H1 (cell line): ENCODE measurements at regions not wholly inside any gene's neighbourhood (a gene's known extent, or its start where the extent isn't known, plus 50 kb on each side); places are given as distances from the start of the nearest gene placed in this dataset.

ENCODE experiments used
- CTCF ChIA-PET: fragments of 300-600 bp; sonication (Branson Sonifier 250); formaldehyde crosslinking; loops from one replicate; lab custom pipeline; 2021; ENCODE audit not compliant: partially characterized antibody; lab: Charles Lee
- POLR2A ChIA-PET: fragments of 300-600 bp; sonication (Branson Sonifier 250); formaldehyde crosslinking; loops from one replicate; lab custom pipeline; 2021; ENCODE audit warnings: inconsistent platforms; ENCODE audit not compliant: partially characterized antibody; lab: Charles Lee
- DNase-seq, 2 experiments: peaks; one replicate each; pipeline versions ENCODE4 v3.0.0 to v3.0.0-alpha.2; 2010 to 2022; ENCODE audit warnings: low spot score in 2 of 2, low read depth in 1 of 2, mixed read lengths in 1 of 2
- FAIRE-seq: peaks from 2 replicates; lab custom pipeline; 2011; peaks lifted over from hg19 to GRCh38; lab: Jason Lieb, UNC
- H2AFZ ChIP-seq: 2 replicates; pipeline ENCODE4 v1.8.1; 2012; ENCODE audit warnings: low read length, inconsistent platforms
- H2AK5ac ChIP-seq: 2 replicates; pipeline ENCODE4 v1.6.1; 2013; ENCODE audit warnings: low read depth, low read length
- H2BK120ac ChIP-seq: replicated peaks from 2 replicates; pipeline ENCODE3; 2013; ENCODE audit warnings: low read depth, low read length, inconsistent platforms
- H2BK12ac ChIP-seq: 2 replicates; pipeline ENCODE4 v1.6.1; 2013; ENCODE audit warnings: low read depth, low read length
- H2BK15ac ChIP-seq: 2 replicates; pipeline ENCODE4 v1.6.1; 2013; ENCODE audit warnings: low read length
- H2BK20ac ChIP-seq: 2 replicates; pipeline ENCODE4 v1.6.1; 2013; ENCODE audit warnings: low read length
- H2BK5ac ChIP-seq: 2 replicates; pipeline ENCODE4 v1.6.1; 2013; ENCODE audit warnings: low read depth, low read length
- H3K14ac ChIP-seq: 2 replicates; pipeline ENCODE4 v1.6.1; 2013; ENCODE audit warnings: inconsistent platforms; ENCODE audit not compliant: insufficient read length
- H3K18ac ChIP-seq: 2 replicates; pipeline ENCODE4 v1.6.1; 2013; ENCODE audit warnings: low read length; ENCODE audit errors: extremely low read depth
- H3K23ac ChIP-seq: 2 replicates; pipeline ENCODE4 v1.6.1; 2013; ENCODE audit warnings: inconsistent platforms; ENCODE audit not compliant: insufficient read length
- H3K23me2 ChIP-seq: 2 replicates; pipeline ENCODE4 v1.6.1; 2013; ENCODE audit warnings: low read depth, low read length
- H3K27ac ChIP-seq: 2 replicates; pipeline ENCODE4 v1.6.1; 2011; ENCODE audit warnings: low read depth, low read length, inconsistent platforms
- H3K27me3 ChIP-seq, 4 experiments: replicated peaks in 1 of 4; 1 replicate in 1 of 4; 2 replicates in 3 of 4; pipeline versions ENCODE4 v1.6.1 to v1.8.1; 2011 to 2013; ENCODE audit warnings: low read length in 3 of 4, mild to moderate bottlenecking in 3 of 4, inconsistent platforms in 2 of 4, mixed read lengths in 2 of 4, moderate library complexity in 1 of 4; ENCODE audit not compliant: control insufficient read depth in 3 of 4, insufficient read depth in 3 of 4; ENCODE audit errors: extremely low read depth in 1 of 4
- H3K36me3 ChIP-seq, 4 experiments: 2 replicates each; pipeline versions ENCODE4 v1.6.1 to v1.8.1; 2011 to 2013; ENCODE audit warnings: mild to moderate bottlenecking in 4 of 4, low read length in 3 of 4, moderate library complexity in 2 of 4, control low read depth in 1 of 4, inconsistent platforms in 1 of 4; ENCODE audit not compliant: insufficient read depth in 4 of 4, control insufficient read depth in 2 of 4
- H3K4ac ChIP-seq: replicated peaks from 2 replicates; pipeline ENCODE3; 2013; ENCODE audit warnings: low read length, low read depth, mixed read lengths, inconsistent platforms; ENCODE audit not compliant: insufficient read length
- H3K4me1 ChIP-seq, 4 experiments: replicated peaks in 1 of 4; 1 replicate in 1 of 4; 2 replicates in 3 of 4; pipeline versions ENCODE4 v1.6.1 to v1.8.1; 2011 to 2013; ENCODE audit warnings: low read length in 3 of 4, inconsistent platforms in 2 of 4, mixed read lengths in 1 of 4; ENCODE audit not compliant: insufficient read depth in 4 of 4, control insufficient read depth in 3 of 4
- H3K4me2 ChIP-seq, 2 experiments: 2 replicates each; pipeline versions ENCODE4 v1.6.1 to v1.8.1; 2011 to 2013; ENCODE audit warnings: low read depth in 2 of 2, low read length in 2 of 2, control low read depth in 1 of 2, inconsistent platforms in 1 of 2, mild to moderate bottlenecking in 1 of 2; ENCODE audit not compliant: insufficient read depth in 1 of 2
- H3K4me3 ChIP-seq, 4 experiments: fragments of 200-600, 300-600 bp in 1 of 4; sonication (generic), shearing (Covaris generic), sonication (Bioruptor Twin) in 1 of 4; 2 replicates each; pipeline versions ENCODE4 v1.5.1 to v1.8.1; 2011 to 2016; ENCODE audit warnings: low read length in 4 of 4, low read depth in 3 of 4, control low read depth in 2 of 4, inconsistent platforms in 2 of 4, mild to moderate bottlenecking in 2 of 4, mixed read lengths in 1 of 4, moderate library complexity in 1 of 4; ENCODE audit not compliant: insufficient read depth in 2 of 4; ENCODE audit errors: extremely low read depth in 1 of 4
- H3K56ac ChIP-seq: replicated peaks from 2 replicates; pipeline ENCODE3; 2013; ENCODE audit warnings: low read depth, mild to moderate bottlenecking, mixed read lengths, low read length, inconsistent platforms; ENCODE audit not compliant: insufficient read length
- H3K79me1 ChIP-seq: 2 replicates; pipeline ENCODE4 v1.6.1; 2013; ENCODE audit warnings: low read depth, low read length, control low read depth
- H3K79me2 ChIP-seq, 2 experiments: 2 replicates each; pipeline versions ENCODE4 v1.6.1 to v1.8.1; 2012 to 2013; ENCODE audit warnings: low read length in 2 of 2, mild to moderate bottlenecking in 2 of 2, inconsistent platforms in 1 of 2; ENCODE audit not compliant: insufficient read depth in 2 of 2, control insufficient read depth in 1 of 2
- H3K9ac ChIP-seq, 4 experiments: replicated peaks in 1 of 4; 1 replicate in 1 of 4; 2 replicates in 3 of 4; pipeline versions ENCODE4 v1.6.1 to v1.8.1; 2011 to 2013; ENCODE audit warnings: low read depth in 3 of 4, low read length in 3 of 4, control low read depth in 2 of 4, mild to moderate bottlenecking in 2 of 4, moderate library complexity in 2 of 4, inconsistent platforms in 1 of 4; ENCODE audit errors: extremely low read depth in 1 of 4
- H3K9me3 ChIP-seq, 2 experiments: 2 replicates each; pipeline versions ENCODE4 v1.6.1 to v1.8.1; 2012 to 2013; ENCODE audit warnings: mild to moderate bottlenecking in 2 of 2, moderate library complexity in 2 of 2, control low read depth in 1 of 2, inconsistent platforms in 1 of 2, low read depth in 1 of 2, low read length in 1 of 2, mixed read lengths in 1 of 2; ENCODE audit not compliant: insufficient read depth in 2 of 2
- H4K20me1 ChIP-seq, 2 experiments: replicated peaks in 1 of 2; 2 replicates each; pipeline versions ENCODE3 to v1.8.1; 2011 to 2013; ENCODE audit warnings: inconsistent platforms in 2 of 2, low read length in 2 of 2, mild to moderate bottlenecking in 1 of 2; ENCODE audit not compliant: insufficient read depth in 2 of 2, control insufficient read depth in 1 of 2
- H4K5ac ChIP-seq: 2 replicates; pipeline ENCODE4 v1.6.1; 2013; ENCODE audit warnings: low read length, low read depth, mixed read lengths, inconsistent platforms; ENCODE audit not compliant: insufficient read length
- H4K8ac ChIP-seq: 2 replicates; pipeline ENCODE4 v1.8.0; 2013; ENCODE audit warnings: mild to moderate bottlenecking, moderate library complexity, low read length, inconsistent platforms; ENCODE audit not compliant: insufficient read depth; ENCODE audit errors: extremely low read depth
- H4K91ac ChIP-seq: replicated peaks from 2 replicates; pipeline ENCODE3; 2013; ENCODE audit warnings: low read length, mixed read lengths, inconsistent platforms; ENCODE audit not compliant: insufficient read length
- ATF3 ChIP-seq: IDR thresholded peaks from 2 replicates; pipeline ENCODE4 v1.6.1; 2011; ENCODE audit warnings: low read depth, mild to moderate bottlenecking, low read length; ENCODE audit not compliant: insufficient read depth
- CEBPB ChIP-seq: IDR thresholded peaks from 2 replicates; pipeline ENCODE4 v1.6.1; 2012; ENCODE audit warnings: low read depth, low read length
- CTBP2 ChIP-seq: IDR thresholded peaks from 2 replicates; pipeline ENCODE4 v1.7.0; 2011; ENCODE audit warnings: borderline replicate concordance, mild to moderate bottlenecking, moderate library complexity, mixed read lengths, low read length; ENCODE audit not compliant: insufficient read depth, insufficient read length
- FOSL1 ChIP-seq: IDR thresholded peaks from 2 replicates; pipeline ENCODE4 v1.6.1; 2011; ENCODE audit warnings: mild to moderate bottlenecking, low read depth, low read length, moderate library complexity; ENCODE audit not compliant: insufficient read depth
- HDAC2 ChIP-seq, 2 experiments: fragments of 300-600 bp in 1 of 2; sonication (generic) in 1 of 2; IDR thresholded peaks; 2 replicates each; pipeline ENCODE4 v1.6.1; 2011 to 2012; ENCODE audit warnings: low read depth in 2 of 2, low read length in 2 of 2, mild to moderate bottlenecking in 2 of 2, moderate library complexity in 2 of 2, borderline replicate concordance in 1 of 2, inconsistent platforms in 1 of 2
- HDAC6 ChIP-seq: IDR thresholded peaks from one replicate; pipeline ENCODE4 v1.7.1; 2012; ENCODE audit warnings: low read depth, mild to moderate bottlenecking, inconsistent platforms, low read length, moderate library complexity
- MAFK ChIP-seq: IDR thresholded peaks from 2 replicates; pipeline ENCODE4 v1.6.1; 2012; ENCODE audit warnings: low read depth, mild to moderate bottlenecking, improper control_type of control experiment, low read length
- NRF1 ChIP-seq: IDR thresholded peaks from 2 replicates; pipeline ENCODE4 v1.6.1; 2011; ENCODE audit warnings: mild to moderate bottlenecking, low read depth, low read length, improper control_type of control experiment
- POLR2AphosphoS5 ChIP-seq: IDR thresholded peaks from 2 replicates; pipeline ENCODE4 v1.6.1; 2011; ENCODE audit warnings: low read depth, low read length
- SP2 ChIP-seq: IDR thresholded peaks from 2 replicates; pipeline ENCODE4 v1.6.1; 2012; ENCODE audit warnings: mild to moderate bottlenecking, low read length, inconsistent platforms
- SRF ChIP-seq: IDR thresholded peaks from 2 replicates; pipeline ENCODE4 v1.6.1; 2011; ENCODE audit warnings: mild to moderate bottlenecking, low read depth, low read length, moderate library complexity
- SUZ12 ChIP-seq: fragments of 200-600 bp; sonication (generic); IDR thresholded peaks from 2 replicates; pipeline ENCODE4 v1.6.1; 2012; ENCODE audit warnings: mild to moderate bottlenecking, inconsistent platforms, low read length, moderate library complexity, mixed read lengths
- TEAD4 ChIP-seq: IDR thresholded peaks from 2 replicates; pipeline ENCODE4 v1.6.1; 2012; ENCODE audit warnings: low read depth, low read length, inconsistent platforms, mixed read lengths
- USF2 ChIP-seq: IDR thresholded peaks from 2 replicates; pipeline ENCODE4 v1.6.1; 2011; ENCODE audit warnings: low read length, improper control_type of control experiment
- WGBS, 2 experiments: shearing (Covaris generic) in 1 of 2; methylation state at CpG; one replicate each; pipeline versions ENCODE4 v1.1.6 to v1.1.7; 2013 to 2015; ENCODE audit warnings: low lambda C conversion rate in 2 of 2, mixed read lengths in 2 of 2, inconsistent platforms in 1 of 2, low coverage in 1 of 2, missing lambda C conversion rate in 1 of 2; ENCODE audit not compliant: insufficient replicate concordance in 2 of 2, insufficient coverage in 1 of 2, insufficient read length in 1 of 2; ENCODE audit errors: extremely low coverage in 1 of 2, missing lambda C conversion rate in 1 of 2; 5-methylcytosine and 5-hydroxymethylcytosine counted together

GRCh38 chr3:152943645-152944044, 108.7 kb downstream of the P2RY1 start:
- Histone ChIP-seq H3K4me3 (no peak overlapping the region), H2BK15ac (no peak overlapping the region), H4K5ac (no peak overlapping the region), H4K20me1 (no peaks in the 10 kb centered on the region), H2AK5ac (no peak overlapping the region), H3K23me2 (no peaks in the 10 kb centered on the region; the same call in 1 of the 2 replicates), H2BK5ac (no peak overlapping the region), H3K36me3 (no peaks in the 10 kb centered on the region), H3K4ac (no peak overlapping the region), H3K9ac (no peak overlapping the region), H3K23ac (no peak overlapping the region), H3K27me3 (no peaks in the 10 kb centered on the region), H4K8ac (no peak overlapping the region), H2BK120ac (no peak overlapping the region), H3K4me1 (peaks cover 0 to 3% (median 1%) of the 10 kb centered on the region in 4 experiments; a peak in 1 of 7 replicates), H3K9me3 (no peaks in the 10 kb centered on the region), H2AFZ (no peak overlapping the region), H3K27ac (no peak overlapping the region), H2BK12ac (no peak overlapping the region), H4K91ac (no peak overlapping the region), H3K79me1 (no peaks in the 10 kb centered on the region), H3K56ac (no peak overlapping the region), H3K18ac (no peak overlapping the region), H3K4me2 (no peak overlapping the region), H2BK20ac (no peak overlapping the region), H3K79me2 (no peaks in the 10 kb centered on the region), H3K14ac (no peak overlapping the region)
- DNase-seq, result no peak
- WGBS, 2 experiments, result 85% methylated on average over 3 of the region's 3 CpGs; no CpG with 5 or more reads in 1 of the 2 experiments
- FAIRE-seq, result no peak
- ChIA-PET CTCF (no interaction called here), POLR2A (no interaction called here)
- TF ChIP-seq FOSL1, result no peak
- no peak for TF ChIP-seq SUZ12
- TF ChIP-seq SP2, result no peak
- no peak for TF ChIP-seq HDAC2 (IDR thresholded peaks at IDR 0.05; ENCODE audit: borderline replicate concordance in 1 of 2, low read depth in 2 of 2, low read length in 2 of 2)
- TF ChIP-seq CTBP2, result no peak
- no peak for TF ChIP-seq POLR2AphosphoS5
- no peak for TF ChIP-seq MAFK
- no peak for TF ChIP-seq NRF1
- TF ChIP-seq CEBPB, result no peak
- no peak for TF ChIP-seq HDAC6
- no peak for TF ChIP-seq TEAD4
- no peak for TF ChIP-seq USF2
- no peak for TF ChIP-seq SRF
- TF ChIP-seq ATF3, result no peak
